ENCODE measurements at regions not wholly inside any gene's neighbourhood (a gene's known extent, or its start where the extent isn't known, plus 50 kb on each side); places are given as distances from the start of the nearest gene placed in this dataset.

DNA sequence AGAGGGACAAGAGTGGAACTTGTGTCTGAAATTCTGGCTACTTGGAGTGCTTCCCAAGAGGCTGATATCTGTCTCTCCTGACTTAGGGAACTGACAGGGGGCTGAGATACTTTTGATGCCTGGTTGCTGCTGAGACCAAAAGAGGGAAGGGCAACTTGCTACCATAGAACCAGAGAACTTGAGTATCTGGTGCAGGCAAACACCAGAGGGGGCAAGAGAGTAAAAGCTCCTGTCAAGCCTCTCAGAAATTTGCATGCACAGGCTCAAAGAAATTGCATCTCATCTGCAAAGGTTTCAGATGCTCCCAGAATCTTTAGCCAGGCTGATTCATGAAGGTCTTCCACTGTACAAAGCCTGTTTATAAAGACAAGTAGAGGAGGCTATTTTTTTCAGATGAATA is 391.3 kb upstream of the FOXG1 start:
- no peak for TF ChIP-seq TAF1 (IDR thresholded peaks at IDR 0.05; ENCODE audit: low read depth)
- TF ChIP-seq, protein P1, sequence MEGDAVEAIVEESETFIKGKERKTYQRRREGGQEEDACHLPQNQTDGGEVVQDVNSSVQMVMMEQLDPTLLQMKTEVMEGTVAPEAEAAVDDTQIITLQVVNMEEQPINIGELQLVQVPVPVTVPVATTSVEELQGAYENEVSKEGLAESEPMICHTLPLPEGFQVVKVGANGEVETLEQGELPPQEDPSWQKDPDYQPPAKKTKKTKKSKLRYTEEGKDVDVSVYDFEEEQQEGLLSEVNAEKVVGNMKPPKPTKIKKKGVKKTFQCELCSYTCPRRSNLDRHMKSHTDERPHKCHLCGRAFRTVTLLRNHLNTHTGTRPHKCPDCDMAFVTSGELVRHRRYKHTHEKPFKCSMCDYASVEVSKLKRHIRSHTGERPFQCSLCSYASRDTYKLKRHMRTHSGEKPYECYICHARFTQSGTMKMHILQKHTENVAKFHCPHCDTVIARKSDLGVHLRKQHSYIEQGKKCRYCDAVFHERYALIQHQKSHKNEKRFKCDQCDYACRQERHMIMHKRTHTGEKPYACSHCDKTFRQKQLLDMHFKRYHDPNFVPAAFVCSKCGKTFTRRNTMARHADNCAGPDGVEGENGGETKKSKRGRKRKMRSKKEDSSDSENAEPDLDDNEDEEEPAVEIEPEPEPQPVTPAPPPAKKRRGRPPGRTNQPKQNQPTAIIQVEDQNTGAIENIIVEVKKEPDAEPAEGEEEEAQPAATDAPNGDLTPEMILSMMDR (IDR thresholded peaks at IDR 0.05; ENCODE audit: poor library complexity, severe bottlenecking), result no peak
- TF ChIP-seq, protein P2, sequence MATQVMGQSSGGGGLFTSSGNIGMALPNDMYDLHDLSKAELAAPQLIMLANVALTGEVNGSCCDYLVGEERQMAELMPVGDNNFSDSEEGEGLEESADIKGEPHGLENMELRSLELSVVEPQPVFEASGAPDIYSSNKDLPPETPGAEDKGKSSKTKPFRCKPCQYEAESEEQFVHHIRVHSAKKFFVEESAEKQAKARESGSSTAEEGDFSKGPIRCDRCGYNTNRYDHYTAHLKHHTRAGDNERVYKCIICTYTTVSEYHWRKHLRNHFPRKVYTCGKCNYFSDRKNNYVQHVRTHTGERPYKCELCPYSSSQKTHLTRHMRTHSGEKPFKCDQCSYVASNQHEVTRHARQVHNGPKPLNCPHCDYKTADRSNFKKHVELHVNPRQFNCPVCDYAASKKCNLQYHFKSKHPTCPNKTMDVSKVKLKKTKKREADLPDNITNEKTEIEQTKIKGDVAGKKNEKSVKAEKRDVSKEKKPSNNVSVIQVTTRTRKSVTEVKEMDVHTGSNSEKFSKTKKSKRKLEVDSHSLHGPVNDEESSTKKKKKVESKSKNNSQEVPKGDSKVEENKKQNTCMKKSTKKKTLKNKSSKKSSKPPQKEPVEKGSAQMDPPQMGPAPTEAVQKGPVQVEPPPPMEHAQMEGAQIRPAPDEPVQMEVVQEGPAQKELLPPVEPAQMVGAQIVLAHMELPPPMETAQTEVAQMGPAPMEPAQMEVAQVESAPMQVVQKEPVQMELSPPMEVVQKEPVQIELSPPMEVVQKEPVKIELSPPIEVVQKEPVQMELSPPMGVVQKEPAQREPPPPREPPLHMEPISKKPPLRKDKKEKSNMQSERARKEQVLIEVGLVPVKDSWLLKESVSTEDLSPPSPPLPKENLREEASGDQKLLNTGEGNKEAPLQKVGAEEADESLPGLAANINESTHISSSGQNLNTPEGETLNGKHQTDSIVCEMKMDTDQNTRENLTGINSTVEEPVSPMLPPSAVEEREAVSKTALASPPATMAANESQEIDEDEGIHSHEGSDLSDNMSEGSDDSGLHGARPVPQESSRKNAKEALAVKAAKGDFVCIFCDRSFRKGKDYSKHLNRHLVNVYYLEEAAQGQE (IDR thresholded peaks at IDR 0.05; ENCODE audit: borderline replicate concordance), result no peak
- TF ChIP-seq EZH2 (IDR thresholded peaks at IDR 0.05; ENCODE audit: borderline replicate concordance, insufficient read depth, low read length, poor library complexity, severe bottlenecking), result no peak
- TF ChIP-seq POLR2AphosphoS5 (IDR thresholded peaks at IDR 0.05), result no peak
